ENCODE measurements at regions not wholly inside any gene's neighbourhood (a gene's known extent, or its start where the extent isn't known, plus 50 kb on each side); places are given as distances from the start of the nearest gene placed in this dataset.

DNA sequence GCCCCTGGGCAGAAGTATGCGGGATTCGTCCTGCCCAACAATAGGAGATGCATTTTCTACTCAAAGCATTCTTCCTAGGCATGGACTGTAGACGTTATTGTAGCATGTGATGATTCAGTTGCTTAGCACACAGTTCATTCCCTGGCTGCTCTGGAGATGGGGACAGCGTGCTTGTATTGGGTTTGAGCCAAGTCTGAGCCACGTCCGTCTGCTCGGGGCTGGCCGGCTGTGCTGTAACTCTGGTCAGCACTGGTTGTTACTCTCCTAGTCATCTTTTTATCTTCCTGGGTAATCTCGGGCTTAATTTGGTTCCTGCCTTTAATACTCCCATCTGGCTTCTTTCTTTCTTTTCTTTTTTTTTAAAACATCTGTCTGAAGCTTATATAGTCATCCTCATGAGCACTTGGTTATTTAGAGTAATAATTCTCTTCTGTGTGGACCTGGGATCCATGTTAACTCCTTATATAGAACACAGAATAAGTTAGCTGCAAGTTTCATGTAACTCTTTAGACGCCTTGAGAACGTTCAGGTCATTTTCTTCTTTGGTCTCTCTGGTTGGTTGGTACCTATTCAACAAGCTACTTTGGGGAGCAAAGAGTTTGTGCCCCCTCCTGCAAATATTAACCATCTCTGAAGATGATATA, 118.8 kb upstream of the RPS23 start:
- DNase-seq (ENCODE audit: low read depth): no peak

GRCh38 chr5:82396396-82396795, 118.2 kb upstream of the RPS23 start:
- no peak for DNase-seq (ENCODE audit: low read depth)

DNA sequence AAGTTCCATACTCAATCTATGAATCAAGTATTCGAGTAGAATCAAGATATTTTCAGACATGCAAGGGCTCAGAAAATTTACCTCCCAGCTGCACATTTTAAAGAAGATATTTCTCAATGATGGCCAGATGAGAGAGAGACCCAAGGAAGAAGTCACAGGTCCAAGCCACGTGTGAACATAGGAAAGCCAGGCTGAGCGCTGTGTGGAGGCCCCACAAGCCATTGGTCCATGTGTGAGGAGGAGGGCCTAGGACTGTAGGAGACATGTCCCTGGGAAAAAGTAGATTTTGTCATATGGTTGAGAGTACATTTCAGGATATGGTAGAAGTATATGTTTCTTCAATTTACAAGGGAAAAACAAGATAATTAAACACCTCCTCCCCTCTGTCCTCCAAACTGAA, 115.8 kb upstream of the RPS23 start:
- DNase-seq (ENCODE audit: low read depth): no peak

DNA sequence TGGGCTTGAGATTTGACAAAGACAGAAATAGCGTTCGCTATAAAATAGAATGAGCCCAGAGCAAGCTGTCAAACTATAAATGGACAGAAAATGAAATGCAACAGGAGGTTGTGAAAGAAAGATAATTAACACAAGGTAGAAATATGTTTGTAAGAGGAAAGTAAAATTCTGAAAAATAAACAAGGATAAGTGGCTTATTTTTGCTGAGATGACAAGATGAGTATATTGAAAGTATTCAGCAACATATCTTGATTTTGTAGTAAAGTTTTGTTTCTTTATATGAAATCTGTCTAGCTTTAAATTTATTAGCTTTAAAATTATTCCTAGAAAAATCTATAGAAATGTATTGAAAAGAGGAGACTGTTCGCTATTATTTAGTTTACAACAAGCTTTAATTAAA, 111.9 kb upstream of the RPS23 start:
- DNase-seq (ENCODE audit: low read depth): no peak

GRCh38 chr5:82389347-82389746, 111.2 kb upstream of the RPS23 start:
- no peak for DNase-seq (ENCODE audit: low read depth)

DNA sequence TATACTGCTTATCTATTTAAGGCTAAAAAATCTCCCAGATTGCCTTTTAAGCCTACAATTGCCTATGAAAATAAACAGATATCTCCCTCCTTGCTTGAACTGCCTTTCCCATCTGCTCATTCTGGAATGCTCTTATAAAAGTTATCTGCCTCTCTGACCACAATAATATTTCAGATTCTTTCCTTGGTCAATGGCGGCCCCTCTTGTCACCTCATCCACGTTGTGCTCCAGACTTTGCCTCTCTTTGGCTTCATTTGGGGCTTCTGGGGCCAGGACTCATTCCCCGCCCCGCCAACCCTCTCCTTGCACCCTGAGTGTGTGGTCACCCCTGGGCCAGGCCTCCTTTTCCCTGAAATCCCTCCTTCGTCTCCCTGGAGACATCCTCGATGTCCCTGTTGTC, 110.0 kb upstream of the RPS23 start:
- no peak for DNase-seq (ENCODE audit: low read depth)

DNA sequence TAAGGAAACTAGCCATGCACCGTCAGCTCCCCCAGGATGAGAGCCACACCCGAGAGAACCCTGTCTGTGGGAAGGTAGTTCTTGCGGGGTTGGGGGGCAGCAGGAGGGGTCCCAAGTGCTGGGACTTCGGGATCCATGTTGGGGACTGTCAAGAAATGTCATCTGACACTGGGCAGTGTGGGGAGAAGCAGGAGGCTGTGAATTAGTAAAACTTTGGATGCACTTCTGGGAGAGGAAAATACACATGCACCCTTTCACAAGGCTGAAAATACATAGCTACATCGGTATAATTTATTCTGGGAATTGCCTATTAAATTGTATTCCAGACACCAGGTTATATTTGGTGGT, 109.6 kb upstream of the RPS23 start:
- DNase-seq (ENCODE audit: low read depth): no peak

- no peak for DNase-seq (ENCODE audit: low read depth)
Observed at GRCh38 chr5:82387001-82387818, 109.1 kb upstream of the RPS23 start.

- DNase-seq (ENCODE audit: low read depth): no peak
Observed at GRCh38 chr5:82386576-82386975, 108.4 kb upstream of the RPS23 start.

- no peak for DNase-seq (ENCODE audit: low read depth)
Observed at GRCh38 chr5:82384034-82384750, 106.0 kb upstream of the RPS23 start.

- no peak for DNase-seq (ENCODE audit: low read depth)
Observed at GRCh38 chr5:82381591-82381990, 103.4 kb upstream of the RPS23 start.

DNA sequence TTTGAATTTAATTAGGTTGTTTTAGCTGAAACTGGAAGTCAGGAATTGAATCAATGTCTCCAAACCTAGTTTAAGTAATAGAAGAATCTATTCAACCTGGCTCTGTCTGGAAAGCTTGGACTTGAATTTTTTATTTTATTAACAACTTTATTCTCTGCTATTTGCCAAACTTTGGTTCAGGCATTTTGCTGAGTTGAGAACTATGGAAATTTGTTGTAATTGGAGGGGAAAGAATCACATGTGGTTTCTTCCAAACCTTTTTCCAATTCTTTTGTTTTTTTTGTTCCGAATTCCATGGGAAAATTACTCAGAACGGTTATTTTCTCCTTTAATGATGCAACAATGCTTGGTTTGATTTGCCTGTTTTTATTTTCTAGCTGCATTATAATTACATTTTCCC, 98.2 kb upstream of the RPS23 start:
- no peak for DNase-seq (ENCODE audit: low read depth)

GRCh38 chr5:82375488-82376244, 97.5 kb upstream of the RPS23 start:
- DNase-seq (ENCODE audit: low read depth): no peak

DNA sequence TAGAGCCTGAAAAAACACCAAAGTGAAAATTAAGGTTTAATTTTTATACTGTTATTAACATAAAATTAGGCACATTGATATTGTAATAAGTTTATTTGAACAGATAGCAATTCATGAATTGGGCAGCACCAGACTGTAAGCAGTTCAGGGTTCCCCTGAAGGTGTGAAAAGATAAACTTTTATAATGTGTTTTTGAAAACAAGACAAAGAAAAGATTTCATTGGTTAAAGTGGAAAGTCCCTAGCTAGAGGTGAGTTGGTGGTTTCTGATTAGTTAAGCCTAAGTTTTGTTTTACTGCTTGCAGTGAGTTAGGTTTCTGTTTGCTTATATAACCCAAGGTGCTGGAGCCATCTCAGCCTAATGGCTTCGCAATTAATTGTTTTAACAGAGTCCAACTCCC, 96.5 kb upstream of the RPS23 start:
- no peak for DNase-seq (ENCODE audit: low read depth)

GRCh38 chr5:82367930-82368329, 89.8 kb upstream of the RPS23 start:
- DNase-seq (ENCODE audit: low read depth): no peak

GRCh38 chr5:82365744-82366228, 87.6 kb upstream of the RPS23 start:
- DNase-seq (ENCODE audit: low read depth): no peak

DNA sequence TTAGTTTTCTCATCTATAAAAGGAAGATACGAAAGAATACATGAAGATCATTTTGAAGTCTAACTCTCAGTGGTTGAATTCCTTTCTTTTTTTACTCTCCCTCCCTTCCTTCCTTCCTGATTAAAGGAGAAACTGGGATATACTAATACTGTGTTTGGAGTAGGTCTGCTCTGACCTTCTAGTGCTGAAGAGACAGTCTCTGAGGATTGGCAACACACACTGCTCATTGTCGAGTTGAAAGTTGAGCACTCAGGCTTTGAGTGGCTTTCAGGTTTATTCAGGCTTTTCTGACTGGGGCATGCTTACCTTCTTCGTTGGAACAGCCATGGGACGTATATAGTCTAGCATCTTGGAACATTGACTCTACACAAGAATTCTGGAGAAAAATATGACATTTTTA, 86.9 kb upstream of the RPS23 start:
- DNase-seq (ENCODE audit: low read depth): no peak

GRCh38 chr5:82364497-82364896, 86.3 kb upstream of the RPS23 start:
- DNase-seq (ENCODE audit: low read depth): no peak

DNA sequence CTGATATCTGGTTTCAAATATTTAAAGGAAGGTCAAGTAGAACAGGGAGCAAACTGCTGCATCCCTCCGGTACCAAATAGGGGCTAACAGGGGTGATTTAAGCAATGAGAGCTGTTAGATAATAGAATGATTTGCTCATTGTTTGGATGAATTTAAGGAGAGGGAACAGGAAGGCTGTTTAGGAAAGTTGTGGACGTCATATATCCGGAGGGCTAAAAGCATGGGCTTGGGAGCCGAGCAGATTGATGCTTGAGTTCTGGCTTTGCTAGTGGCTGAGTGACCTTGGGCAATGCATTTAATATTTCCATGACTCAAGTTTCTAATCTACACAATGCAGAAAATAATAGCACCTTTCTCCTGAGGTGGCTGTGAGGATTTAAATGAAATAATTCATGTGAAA, 85.4 kb upstream of the RPS23 start:
- DNase-seq (ENCODE audit: low read depth): no peak

DNA sequence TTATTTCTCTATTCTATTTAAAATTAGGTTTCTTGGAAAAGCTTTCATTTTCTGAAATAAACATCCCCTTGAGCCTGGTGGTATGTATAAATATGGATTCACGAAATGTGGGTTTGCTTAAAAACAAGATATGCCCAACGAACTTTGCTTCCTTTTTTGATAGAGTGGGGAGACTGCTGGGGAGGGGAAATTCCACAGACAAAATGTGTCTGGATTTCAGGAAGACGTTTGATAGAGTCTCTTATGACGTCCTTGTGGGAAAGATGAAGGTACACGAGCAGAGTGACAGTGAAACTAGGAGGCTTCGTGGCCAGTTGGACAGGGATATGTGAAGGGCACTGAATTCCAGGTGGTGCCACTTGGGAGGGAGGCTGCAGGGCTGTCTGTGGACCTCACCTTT, 84.5 kb upstream of the RPS23 start:
- no peak for DNase-seq (ENCODE audit: low read depth)

- DNase-seq (ENCODE audit: low read depth): no peak
Observed at GRCh38 chr5:82360022-82360421, 81.9 kb upstream of the RPS23 start.

- no peak for DNase-seq (ENCODE audit: low read depth)
Observed at GRCh38 chr5:82359272-82359671, 81.1 kb upstream of the RPS23 start.
